ENCODE measurements at regions not wholly inside any gene's neighbourhood (a gene's known extent, or its start where the extent isn't known, plus 50 kb on each side); places are given as distances from the start of the nearest gene placed in this dataset.

- Mint-ChIP-seq H3K27me3 (ENCODE audit: low read depth in 3 of 3) (no peaks in the 10 kb centered on the region), H3K4me1 (no peaks in the 10 kb centered on the region), H3K36me3 (no peaks in the 10 kb centered on the region), H3K4me3 (no peak overlapping the region), H3K9me3 (peaks cover 0 to 8% (median 5%) of the 10 kb centered on the region in 7 donors), H3K27ac (no peak overlapping the region)
- no peak for DNase-seq
- H3K36me3 ChIP-seq (replicated peaks in 1 of 2; ENCODE audit: control insufficient read depth in 1 of 2, insufficient read depth in 2 of 2, low read length in 2 of 2), result no peaks in the 10 kb centered on the region
- intact Hi-C loops (cut with micrococcal nuclease), result no loop called here
- no peaks in the 10 kb centered on the region for H3K27me3 ChIP-seq (ENCODE audit: control insufficient read depth in 2 of 2, insufficient read depth in 2 of 2, low read length in 2 of 2)
- no peaks in the 10 kb centered on the region for H3K79me2 ChIP-seq (ENCODE audit: insufficient read depth, low read length)
- H3K4me1 ChIP-seq (ENCODE audit: control insufficient read depth in 1 of 2, insufficient read depth in 2 of 2, low read length in 2 of 2), result no peaks in the 10 kb centered on the region
- peaks cover 6 to 7% of the 10 kb centered on the region in 2 donors for H3K9me3 ChIP-seq (replicated peaks in 1 of 2; ENCODE audit: control insufficient read depth in 1 of 2, insufficient read depth in 1 of 2, low read length in 2 of 2)
- no peak overlapping the region for H3K9ac ChIP-seq (ENCODE audit: insufficient read depth, low read length, poor library complexity, severe bottlenecking)
- H4K20me1 ChIP-seq (ENCODE audit: insufficient read depth, low read length), result no peaks in the 10 kb centered on the region
- H3K4me3 ChIP-seq (replicated peaks in 1 of 3; ENCODE audit: low read depth in 2 of 3, low read length in 3 of 3), result no peak overlapping the region
- H2AFZ ChIP-seq (ENCODE audit: insufficient read depth, low read depth, low read length, poor library complexity, severe bottlenecking), result no peak overlapping the region
- H3K27ac ChIP-seq (ENCODE audit: low read depth in 1 of 2, low read length in 2 of 2), result no peak overlapping the region
- no peak overlapping the region for H3K4me2 ChIP-seq (replicated peaks; ENCODE audit: extremely low read depth, low read length, poor library complexity, severe bottlenecking)
- no peak for TF ChIP-seq CTCF (IDR thresholded peaks at IDR 0.05)
- no CpG with 5 or more reads among the region's 1 CpG for WGBS (ENCODE audit: insufficient coverage)
These were observed 962.8 kb upstream of the POT1 start for GRCh38 chr7:125892434-125892833.

- no peak for DNase-seq
- WGBS (ENCODE audit: insufficient coverage), result 98% methylated on average over 3 of the region's 6 CpGs
- Histone ChIP-seq H3K4me2 (replicated peaks; ENCODE audit: extremely low read depth, low read length, poor library complexity, severe bottlenecking) (no peak overlapping the region), H3K9me3 (replicated peaks in 1 of 2; ENCODE audit: control insufficient read depth in 1 of 2, insufficient read depth in 1 of 2, low read length in 2 of 2) (peaks cover 0 to 2% of the 10 kb centered on the region in 2 donors), H3K36me3 (replicated peaks in 1 of 2; ENCODE audit: control insufficient read depth in 1 of 2, insufficient read depth in 2 of 2, low read length in 2 of 2) (no peaks in the 10 kb centered on the region), H3K9ac (ENCODE audit: insufficient read depth, low read length, poor library complexity, severe bottlenecking) (no peak overlapping the region), H3K4me1 (ENCODE audit: control insufficient read depth in 1 of 2, insufficient read depth in 2 of 2, low read length in 2 of 2) (no peaks in the 10 kb centered on the region), H2AFZ (ENCODE audit: insufficient read depth, low read depth, low read length, poor library complexity, severe bottlenecking) (no peak overlapping the region), H3K27me3 (ENCODE audit: control insufficient read depth in 2 of 2, insufficient read depth in 2 of 2, low read length in 2 of 2) (no peaks in the 10 kb centered on the region), H3K27ac (ENCODE audit: low read depth in 1 of 2, low read length in 2 of 2) (no peak overlapping the region), H3K4me3 (replicated peaks in 1 of 3; ENCODE audit: low read depth in 2 of 3, low read length in 3 of 3) (no peak overlapping the region), H3K79me2 (ENCODE audit: insufficient read depth, low read length) (no peaks in the 10 kb centered on the region), H4K20me1 (ENCODE audit: insufficient read depth, low read length) (no peaks in the 10 kb centered on the region)
- Mint-ChIP-seq H3K9me3 (peaks cover 0 to 6% (median 3%) of the 10 kb centered on the region in 7 donors), H3K4me3 (no peak overlapping the region), H3K36me3 (no peaks in the 10 kb centered on the region), H3K27me3 (ENCODE audit: low read depth in 3 of 3) (no peaks in the 10 kb centered on the region), H3K4me1 (no peaks in the 10 kb centered on the region), H3K27ac (no peak overlapping the region)
- intact Hi-C loops (cut with micrococcal nuclease), result no loop called here
- TF ChIP-seq CTCF (IDR thresholded peaks at IDR 0.05), result no peak
These were observed 949.4 kb upstream of the POT1 start for GRCh38 chr7:125878988-125879387.

All from CD14-positive monocyte (primary cell).